Chondrocyte (in vitro differentiated cells): ENCODE measurements at regions not wholly inside any gene's neighbourhood (a gene's known extent, or its start where the extent isn't known, plus 50 kb on each side); places are given as distances from the start of the nearest gene placed in this dataset.

Source experiments
- DNase-seq: peaks from one replicate; pipeline ENCODE4 v3.0.0; 2021; ENCODE audit warnings: mixed read lengths, low spot score
- H3K27ac Mint-ChIP-seq: one replicate; pipeline ENCODE4 v1.8.0; 2021; ENCODE audit warnings: mild to moderate bottlenecking, moderate library complexity, mixed read lengths; ENCODE audit not compliant: unreplicated experiment
- H3K27me3 Mint-ChIP-seq: 2 replicates; pipeline ENCODE4 v1.8.0; 2021; ENCODE audit warnings: low read depth, mixed read lengths
- H3K36me3 Mint-ChIP-seq: 2 replicates; pipeline ENCODE4 v1.8.0; 2021; ENCODE audit warnings: low read depth, mixed read lengths
- H3K4me1 Mint-ChIP-seq: 2 replicates; pipeline ENCODE4 v1.8.0; 2021; ENCODE audit warnings: low read depth, mild to moderate bottlenecking, mixed read lengths
- H3K4me3 Mint-ChIP-seq: one replicate; pipeline ENCODE4 v1.8.0; 2021; ENCODE audit warnings: mild to moderate bottlenecking, moderate library complexity, mixed read lengths; ENCODE audit not compliant: unreplicated experiment
- H3K9me3 Mint-ChIP-seq: 2 replicates; pipeline ENCODE4 v1.8.0; 2021; ENCODE audit warnings: low read depth, mixed read lengths
- TF ChIP-seq, protein P1 (sequence below): fragments of 200-600 bp; sonication (generic); IDR thresholded peaks from 2 replicates; pipeline ENCODE4 v1.5.0; 2021; ENCODE audit warnings: antibody characterized with exemption, mild to moderate bottlenecking, moderate library complexity

DNA sequence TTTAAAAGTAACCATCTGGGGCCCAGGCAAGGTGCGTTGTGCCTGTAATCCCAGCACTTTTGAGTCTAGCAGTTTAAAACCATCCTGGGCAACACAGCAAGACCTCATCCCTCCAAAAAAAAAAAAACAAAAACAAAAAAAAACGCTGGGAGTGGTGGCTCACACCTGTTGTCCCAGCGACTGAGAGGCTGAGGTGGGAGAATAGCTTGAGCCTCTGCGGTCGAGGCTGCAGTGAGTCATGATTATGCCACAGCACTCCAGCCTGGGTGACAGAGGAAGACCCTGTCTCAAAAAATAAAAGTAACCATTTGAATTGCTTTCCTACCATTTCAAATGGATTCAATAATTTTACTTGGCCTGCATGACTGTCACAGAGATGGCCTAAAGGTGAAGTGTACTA, 186.5 kb upstream of the ATP2B1 start:
- Mint-ChIP-seq H3K27ac (peak overlapping the region; percentile 92), H3K9me3 (peaks cover 4% of the 10 kb centered on the region), H3K36me3 (peaks cover 3% of the 10 kb centered on the region), H3K4me3 (no peak overlapping the region), H3K27me3 (no peaks in the 10 kb centered on the region), H3K4me1 (peaks cover 25% of the 10 kb centered on the region)
- DNase-seq = no peak
- TF ChIP-seq, protein P1, sequence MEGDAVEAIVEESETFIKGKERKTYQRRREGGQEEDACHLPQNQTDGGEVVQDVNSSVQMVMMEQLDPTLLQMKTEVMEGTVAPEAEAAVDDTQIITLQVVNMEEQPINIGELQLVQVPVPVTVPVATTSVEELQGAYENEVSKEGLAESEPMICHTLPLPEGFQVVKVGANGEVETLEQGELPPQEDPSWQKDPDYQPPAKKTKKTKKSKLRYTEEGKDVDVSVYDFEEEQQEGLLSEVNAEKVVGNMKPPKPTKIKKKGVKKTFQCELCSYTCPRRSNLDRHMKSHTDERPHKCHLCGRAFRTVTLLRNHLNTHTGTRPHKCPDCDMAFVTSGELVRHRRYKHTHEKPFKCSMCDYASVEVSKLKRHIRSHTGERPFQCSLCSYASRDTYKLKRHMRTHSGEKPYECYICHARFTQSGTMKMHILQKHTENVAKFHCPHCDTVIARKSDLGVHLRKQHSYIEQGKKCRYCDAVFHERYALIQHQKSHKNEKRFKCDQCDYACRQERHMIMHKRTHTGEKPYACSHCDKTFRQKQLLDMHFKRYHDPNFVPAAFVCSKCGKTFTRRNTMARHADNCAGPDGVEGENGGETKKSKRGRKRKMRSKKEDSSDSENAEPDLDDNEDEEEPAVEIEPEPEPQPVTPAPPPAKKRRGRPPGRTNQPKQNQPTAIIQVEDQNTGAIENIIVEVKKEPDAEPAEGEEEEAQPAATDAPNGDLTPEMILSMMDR = no peak

DNA sequence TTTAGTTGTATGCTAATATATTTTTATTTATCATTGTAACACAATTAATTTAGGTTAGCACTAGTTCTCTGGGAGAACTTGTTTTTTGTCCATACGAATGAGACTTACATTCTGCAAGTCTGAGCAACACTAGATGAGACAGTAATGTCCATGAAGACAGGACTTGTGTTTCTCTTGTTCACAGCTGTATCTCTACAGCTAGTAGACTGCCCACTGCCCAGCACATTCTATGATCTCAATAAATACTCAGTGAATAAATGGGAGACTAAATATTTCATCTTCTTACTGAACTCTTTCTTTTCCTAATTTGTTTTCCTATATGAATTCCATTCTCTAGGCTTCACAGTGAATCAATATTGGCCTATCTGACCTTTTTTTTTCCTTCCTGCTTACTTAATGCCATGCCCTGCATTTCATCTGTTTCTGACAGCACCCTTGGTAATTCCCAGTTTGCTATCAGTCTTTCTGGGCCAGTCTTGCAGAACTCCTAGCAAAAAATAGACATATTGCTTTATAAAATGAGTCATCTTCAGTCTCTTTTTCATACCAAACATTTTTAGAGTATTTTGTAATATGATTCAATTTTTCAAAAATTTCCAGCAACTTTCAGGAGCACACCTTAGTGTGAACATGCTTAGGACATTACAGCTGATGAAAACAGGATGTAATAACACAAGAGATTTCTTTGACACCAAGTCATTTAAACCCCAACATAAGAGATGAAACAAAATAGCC, 185.5 kb upstream of the ATP2B1 start:
- H3K36me3 Mint-ChIP-seq = peaks cover 3% of the 10 kb centered on the region
- H3K4me1 Mint-ChIP-seq = peaks cover 22% of the 10 kb centered on the region
- TF ChIP-seq, protein P1 = no peak
- H3K27me3 Mint-ChIP-seq = no peaks in the 10 kb centered on the region
- peak overlapping the region; percentile 92 for H3K27ac Mint-ChIP-seq
- peaks cover 4% of the 10 kb centered on the region for H3K9me3 Mint-ChIP-seq
- no peak overlapping the region for H3K4me3 Mint-ChIP-seq
- DNase-seq = no peak

DNA sequence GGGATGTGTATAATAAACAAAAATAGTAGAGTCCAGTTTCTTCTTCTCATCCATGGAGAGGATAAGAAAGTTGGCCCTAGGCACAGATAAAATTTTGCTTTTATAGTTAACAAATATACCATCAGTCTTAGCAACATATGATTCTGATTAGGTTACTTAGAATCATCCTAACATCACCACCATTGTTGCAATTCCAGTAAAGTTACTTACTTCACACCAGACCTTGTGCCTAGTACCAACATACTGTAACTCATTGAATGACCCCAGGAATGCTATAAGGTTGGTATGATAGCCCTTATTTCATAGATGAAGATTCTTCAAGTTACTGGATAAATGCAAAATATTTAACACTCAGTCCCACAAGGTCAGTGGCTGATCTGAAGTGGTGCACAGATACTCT, 183.8 kb upstream of the ATP2B1 start:
- peaks cover 3% of the 10 kb centered on the region for H3K36me3 Mint-ChIP-seq
- no peak overlapping the region for H3K4me3 Mint-ChIP-seq
- TF ChIP-seq, protein P1 = no peak
- no peak for DNase-seq
- H3K9me3 Mint-ChIP-seq = peaks cover 4% of the 10 kb centered on the region
- H3K4me1 Mint-ChIP-seq = peaks cover 26% of the 10 kb centered on the region
- no peaks in the 10 kb centered on the region for H3K27me3 Mint-ChIP-seq
- no peak overlapping the region for H3K27ac Mint-ChIP-seq

DNA sequence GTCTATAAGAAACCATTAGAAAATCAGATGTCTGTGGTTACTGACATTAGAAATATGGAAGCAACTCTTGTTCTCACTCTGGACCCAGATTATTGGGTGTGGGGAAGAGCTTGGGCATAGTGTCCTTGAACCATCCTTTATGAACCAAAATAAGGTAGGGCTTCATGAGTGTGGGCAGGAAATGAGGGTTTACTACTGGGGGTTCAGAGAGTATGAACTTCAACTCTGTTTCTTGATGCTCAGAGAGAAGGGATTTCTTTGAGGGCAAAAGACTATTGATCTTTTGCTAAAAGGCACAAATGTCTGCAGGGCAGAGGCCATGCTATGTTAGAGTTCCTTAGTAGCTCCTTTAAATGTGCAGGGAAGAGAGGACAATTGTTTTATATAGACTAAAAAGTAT, 183.3 kb upstream of the ATP2B1 start:
- Mint-ChIP-seq H3K27ac (no peak overlapping the region), H3K9me3 (peaks cover 4% of the 10 kb centered on the region), H3K36me3 (peaks cover 3% of the 10 kb centered on the region), H3K27me3 (no peaks in the 10 kb centered on the region), H3K4me1 (peaks cover 26% of the 10 kb centered on the region), H3K4me3 (no peak overlapping the region)
- TF ChIP-seq, protein P1 = no peak
- DNase-seq = no peak

DNA sequence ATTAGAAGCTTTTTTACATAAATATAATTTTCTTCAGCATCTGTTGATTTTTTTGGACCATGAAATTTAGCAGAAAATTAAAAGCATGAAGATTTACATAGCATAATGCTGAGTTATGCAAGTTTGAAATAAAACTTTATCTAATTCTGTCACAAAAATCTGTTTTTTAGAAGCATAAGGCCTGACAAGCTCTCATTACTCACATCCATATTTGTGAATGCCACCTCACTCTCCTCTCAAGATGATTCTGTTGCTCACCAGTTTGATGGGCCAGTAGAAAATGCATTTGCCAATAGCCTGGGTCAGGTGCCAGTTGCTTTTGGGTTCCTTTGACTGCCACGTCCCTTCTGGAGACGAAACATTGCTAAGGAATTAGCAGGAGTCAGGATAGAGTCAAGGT, 181.5 kb upstream of the ATP2B1 start:
- TF ChIP-seq, protein P1 = no peak
- no peak overlapping the region for H3K4me3 Mint-ChIP-seq
- no peak overlapping the region for H3K27ac Mint-ChIP-seq
- H3K4me1 Mint-ChIP-seq = peaks cover 26% of the 10 kb centered on the region
- DNase-seq = no peak
- peaks cover 3% of the 10 kb centered on the region for H3K36me3 Mint-ChIP-seq
- H3K27me3 Mint-ChIP-seq = no peaks in the 10 kb centered on the region
- H3K9me3 Mint-ChIP-seq = peaks cover 4% of the 10 kb centered on the region
